ENCODE measurements at regions not wholly inside any gene's neighbourhood (a gene's known extent, or its start where the extent isn't known, plus 50 kb on each side); places are given as distances from the start of the nearest gene placed in this dataset.

GRCh38 chr2:219914577-219914976 lies 287.1 kb downstream of the SLC4A3 start:
- Histone ChIP-seq H3K4me1 (peaks cover 0 to 16% (median 4%) of the 10 kb centered on the region in 9 donors), H3K4me3 (no peak overlapping the region), H3K27ac (no peak overlapping the region), H3K27me3 (no peaks in the 10 kb centered on the region), H3K9me3 (no peaks in the 10 kb centered on the region), H3K36me3 (no peaks in the 10 kb centered on the region)
- intact Hi-C loops (cut with DNase I), result loop anchor here in 1 of 10 donors (10.0 kb wide), 1 partner anchor 1660 kb away; the partner anchor contains the start of gene EPHA4
- 92 to 97% methylated on average over 5 of the region's 5 CpGs for WGBS, 2 donors
- TF ChIP-seq, protein P1, sequence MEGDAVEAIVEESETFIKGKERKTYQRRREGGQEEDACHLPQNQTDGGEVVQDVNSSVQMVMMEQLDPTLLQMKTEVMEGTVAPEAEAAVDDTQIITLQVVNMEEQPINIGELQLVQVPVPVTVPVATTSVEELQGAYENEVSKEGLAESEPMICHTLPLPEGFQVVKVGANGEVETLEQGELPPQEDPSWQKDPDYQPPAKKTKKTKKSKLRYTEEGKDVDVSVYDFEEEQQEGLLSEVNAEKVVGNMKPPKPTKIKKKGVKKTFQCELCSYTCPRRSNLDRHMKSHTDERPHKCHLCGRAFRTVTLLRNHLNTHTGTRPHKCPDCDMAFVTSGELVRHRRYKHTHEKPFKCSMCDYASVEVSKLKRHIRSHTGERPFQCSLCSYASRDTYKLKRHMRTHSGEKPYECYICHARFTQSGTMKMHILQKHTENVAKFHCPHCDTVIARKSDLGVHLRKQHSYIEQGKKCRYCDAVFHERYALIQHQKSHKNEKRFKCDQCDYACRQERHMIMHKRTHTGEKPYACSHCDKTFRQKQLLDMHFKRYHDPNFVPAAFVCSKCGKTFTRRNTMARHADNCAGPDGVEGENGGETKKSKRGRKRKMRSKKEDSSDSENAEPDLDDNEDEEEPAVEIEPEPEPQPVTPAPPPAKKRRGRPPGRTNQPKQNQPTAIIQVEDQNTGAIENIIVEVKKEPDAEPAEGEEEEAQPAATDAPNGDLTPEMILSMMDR (IDR thresholded peaks at IDR 0.05), result no peak
- ATAC-seq, result no peak
- no peak for DNase-seq

DNA sequence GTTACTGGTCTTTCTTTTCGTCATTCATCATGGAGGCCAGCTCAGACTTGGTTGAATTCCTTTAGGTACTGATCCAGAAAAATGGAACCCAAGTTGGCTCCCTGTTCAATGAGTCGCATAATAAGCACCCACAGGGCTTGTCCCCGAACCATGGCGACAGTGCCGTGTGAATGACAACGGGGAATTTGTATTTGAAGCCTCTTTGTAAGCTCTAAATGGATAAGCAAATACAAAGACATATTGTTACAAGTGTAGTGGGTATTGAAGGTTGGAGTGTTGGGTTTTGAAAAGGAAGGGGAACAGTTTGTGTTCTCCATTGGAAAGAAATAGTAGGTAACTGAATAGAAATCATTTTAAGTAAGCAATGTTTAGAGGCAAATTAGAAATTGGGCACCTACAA lies 288.9 kb downstream of the SLC4A3 start:
- 95 to 96% methylated on average over 6 of the region's 6 CpGs for WGBS, 2 donors
- H3K4me3 ChIP-seq, result no peak overlapping the region
- H3K27me3 ChIP-seq, result no peaks in the 10 kb centered on the region
- intact Hi-C loops (cut with DNase I), result loop anchor here in 1 of 10 donors (10.0 kb wide), 1 partner anchor 1659 kb away; the partner anchor contains the start of gene EPHA4
- no peaks in the 10 kb centered on the region for H3K9me3 ChIP-seq
- no peak for DNase-seq
- TF ChIP-seq, protein P1 (IDR thresholded peaks at IDR 0.05), result no peak
- no peak overlapping the region for H3K27ac ChIP-seq
- peaks cover 0 to 16% (median 4%) of the 10 kb centered on the region in 9 donors for H3K4me1 ChIP-seq
- ATAC-seq, result no peak
- no peaks in the 10 kb centered on the region for H3K36me3 ChIP-seq

DNA sequence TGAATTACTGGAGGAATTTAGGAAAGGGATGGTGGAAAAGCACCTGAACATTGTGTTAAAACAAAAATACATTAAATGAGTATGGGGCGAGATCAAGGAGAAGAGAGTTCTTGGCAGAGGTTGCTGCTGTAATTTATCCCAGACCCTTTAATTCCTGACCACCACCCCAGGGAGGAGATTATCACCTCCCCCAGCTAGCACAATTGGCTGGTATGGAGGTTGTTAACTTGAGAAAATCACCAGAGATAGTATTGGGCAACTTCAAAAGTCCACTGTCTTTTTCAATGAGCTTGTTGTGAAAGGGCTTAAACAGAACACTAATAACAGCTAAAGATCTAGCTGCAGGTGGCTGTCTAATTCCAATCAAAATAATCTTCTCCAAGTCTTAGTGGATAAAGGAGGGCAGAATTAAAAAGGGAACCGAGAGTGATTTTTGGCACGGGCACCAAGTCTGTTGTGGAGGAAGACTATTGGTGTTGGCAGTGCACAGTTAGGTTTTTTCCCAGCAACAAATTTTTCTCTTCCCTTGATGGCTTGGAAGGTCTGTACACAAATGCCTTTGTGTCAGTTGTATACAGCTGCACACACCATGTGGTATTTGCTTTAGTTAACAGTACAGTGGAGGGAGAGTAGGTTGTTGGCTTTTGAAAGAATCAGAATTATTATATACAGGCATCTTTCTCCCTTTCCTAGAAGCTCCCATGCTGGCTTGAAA lies 289.5 kb downstream of the SLC4A3 start:
- TF ChIP-seq, protein P1 (IDR thresholded peaks at IDR 0.05), result no peak
- intact Hi-C loops (cut with DNase I), result loop anchor here in 1 of 10 donors (10.0 kb wide), 1 partner anchor 1658 kb away; the partner anchor contains the start of gene EPHA4
- Histone ChIP-seq H3K4me3 (no peak overlapping the region), H3K27ac (no peak overlapping the region), H3K9me3 (no peaks in the 10 kb centered on the region), H3K27me3 (no peaks in the 10 kb centered on the region), H3K4me1 (peaks cover 0 to 15% (median 4%) of the 10 kb centered on the region in 9 donors), H3K36me3 (no peaks in the 10 kb centered on the region)
- ATAC-seq, result no peak
- 60 to 62% methylated on average over 3 of the region's 3 CpGs for WGBS, 2 donors
- no peak for DNase-seq

DNA sequence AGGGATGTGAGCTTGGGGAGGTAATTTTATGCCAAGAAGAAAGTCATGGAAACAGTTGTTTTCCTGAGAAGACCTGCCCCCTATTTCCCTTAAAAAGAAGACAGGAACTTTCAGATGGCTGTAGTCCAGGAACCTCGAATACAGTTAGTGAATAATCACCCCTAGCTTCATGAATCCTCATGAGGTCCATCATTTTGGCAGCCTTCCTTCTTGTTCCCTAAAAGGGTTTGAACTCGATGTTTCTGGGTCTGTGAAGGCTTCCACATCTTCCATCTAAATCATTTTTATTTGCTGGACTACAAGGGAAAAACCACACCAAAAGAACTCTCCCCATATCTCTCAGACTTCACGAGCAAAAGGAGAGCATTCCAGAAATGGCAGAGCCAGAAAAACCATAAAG lies 290.8 kb downstream of the SLC4A3 start:
- TF ChIP-seq, protein P1 (IDR thresholded peaks at IDR 0.05), result no peak
- Histone ChIP-seq H3K27me3 (peaks cover 0 to 3% (median 0%) of the 10 kb centered on the region in 7 donors), H3K27ac (no peak overlapping the region), H3K4me1 (peaks cover 0 to 4% (median 0%) of the 10 kb centered on the region in 9 donors), H3K4me3 (no peak overlapping the region), H3K9me3 (no peaks in the 10 kb centered on the region), H3K36me3 (no peaks in the 10 kb centered on the region)
- WGBS, 2 donors, result 45 to 52% methylated on average over 3 of the region's 3 CpGs
- intact Hi-C loops (cut with DNase I), result loop anchor here in 1 of 10 donors (10.0 kb wide), 1 partner anchor 1657 kb away; the partner anchor contains the start of gene EPHA4
- DNase-seq, result no peak
- peak in 1 of 8 donors; percentile 33 for ATAC-seq

All from heart right ventricle (tissue), 16 donors.